MM.1S (cell line): ENCODE measurements at regions not wholly inside any gene's neighbourhood (a gene's known extent, or its start where the extent isn't known, plus 50 kb on each side); places are given as distances from the start of the nearest gene placed in this dataset.

ENCODE experiments used
- EZH2 ChIP-seq: fragments of 300-600 bp; sonication (generic); optimal IDR thresholded peaks from 2 replicates; pipeline ENCODE3; 2017; ENCODE audit warnings: low read depth, mild to moderate bottlenecking, antibody characterized with exemption, low read length, mixed read lengths
- TF ChIP-seq, protein P1 (sequence below): fragments of 300-600 bp; sonication (generic); IDR thresholded peaks from 2 replicates; pipeline ENCODE4 v1.5.1; 2016; ENCODE audit warnings: antibody characterized with exemption, low read length, mixed read lengths

- TF ChIP-seq, protein P1, sequence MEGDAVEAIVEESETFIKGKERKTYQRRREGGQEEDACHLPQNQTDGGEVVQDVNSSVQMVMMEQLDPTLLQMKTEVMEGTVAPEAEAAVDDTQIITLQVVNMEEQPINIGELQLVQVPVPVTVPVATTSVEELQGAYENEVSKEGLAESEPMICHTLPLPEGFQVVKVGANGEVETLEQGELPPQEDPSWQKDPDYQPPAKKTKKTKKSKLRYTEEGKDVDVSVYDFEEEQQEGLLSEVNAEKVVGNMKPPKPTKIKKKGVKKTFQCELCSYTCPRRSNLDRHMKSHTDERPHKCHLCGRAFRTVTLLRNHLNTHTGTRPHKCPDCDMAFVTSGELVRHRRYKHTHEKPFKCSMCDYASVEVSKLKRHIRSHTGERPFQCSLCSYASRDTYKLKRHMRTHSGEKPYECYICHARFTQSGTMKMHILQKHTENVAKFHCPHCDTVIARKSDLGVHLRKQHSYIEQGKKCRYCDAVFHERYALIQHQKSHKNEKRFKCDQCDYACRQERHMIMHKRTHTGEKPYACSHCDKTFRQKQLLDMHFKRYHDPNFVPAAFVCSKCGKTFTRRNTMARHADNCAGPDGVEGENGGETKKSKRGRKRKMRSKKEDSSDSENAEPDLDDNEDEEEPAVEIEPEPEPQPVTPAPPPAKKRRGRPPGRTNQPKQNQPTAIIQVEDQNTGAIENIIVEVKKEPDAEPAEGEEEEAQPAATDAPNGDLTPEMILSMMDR: no peak
- TF ChIP-seq EZH2: no peak
Observed at GRCh38 chr6:76481101-76481500, 408.6 kb upstream of the IMPG1 start.
